Fibroblast of lung (primary cell): ENCODE measurements at regions not wholly inside any gene's neighbourhood (a gene's known extent, or its start where the extent isn't known, plus 50 kb on each side); places are given as distances from the start of the nearest gene placed in this dataset.

ENCODE experiments used
- DNase-seq, 2 donors: peaks; one replicate each; pipeline versions ENCODE4 v3.0.0 to v3.0.0-alpha.2; 2010; ENCODE audit warnings: low read depth in 2 of 2
- H2AFZ ChIP-seq: 2 replicates; pipeline ENCODE4 v1.5.1; 2012; ENCODE audit warnings: low read length, control low read depth, inconsistent platforms
- H3K27ac ChIP-seq: 2 replicates; pipeline ENCODE4 v1.5.1; 2011; ENCODE audit warnings: low read length, control low read depth; ENCODE audit not compliant: insufficient read depth
- H3K27me3 ChIP-seq: 2 replicates; pipeline ENCODE4 v1.5.1; 2011; ENCODE audit warnings: mild to moderate bottlenecking, low read length; ENCODE audit not compliant: control insufficient read depth, insufficient read depth
- H3K36me3 ChIP-seq: 2 replicates; pipeline ENCODE4 v1.5.1; 2011; ENCODE audit warnings: low read length; ENCODE audit not compliant: control insufficient read depth, insufficient read depth
- H3K4me1 ChIP-seq: 2 replicates; pipeline ENCODE4 v1.5.1; 2011; ENCODE audit warnings: low read length; ENCODE audit not compliant: control insufficient read depth, insufficient read depth; ENCODE audit errors: extremely low read depth
- H3K4me2 ChIP-seq: 2 replicates; pipeline ENCODE4 v1.5.1; 2011; ENCODE audit warnings: low read length, control low read depth; ENCODE audit not compliant: insufficient read depth; ENCODE audit errors: extremely low read depth
- H3K4me3 ChIP-seq, 4 experiments: fragments of 200-600 bp in 1 of 4; sonication (generic) in 1 of 4; replicated peaks in 1 of 4; 2 replicates each; pipeline ENCODE4 v1.5.1; 2011 to 2016; ENCODE audit warnings: low read length in 4 of 4, low read depth in 3 of 4, mild to moderate bottlenecking in 3 of 4, control low read depth in 2 of 4, inconsistent platforms in 1 of 4, mixed read lengths in 1 of 4; ENCODE audit not compliant: insufficient read depth in 1 of 4; ENCODE audit errors: control extremely low read depth in 1 of 4
- H3K79me2 ChIP-seq: 2 replicates; pipeline ENCODE4 v1.5.1; 2012; ENCODE audit warnings: mild to moderate bottlenecking, low read length, inconsistent platforms; ENCODE audit not compliant: control insufficient read depth, insufficient read depth
- H3K9ac ChIP-seq: 2 replicates; pipeline ENCODE4 v1.5.1; 2011; ENCODE audit warnings: mild to moderate bottlenecking, low read length, control low read depth; ENCODE audit not compliant: insufficient read depth
- H3K9me3 ChIP-seq: 2 replicates; pipeline ENCODE4 v1.5.1; 2012; ENCODE audit warnings: low read depth, low read length; ENCODE audit not compliant: control insufficient read depth, insufficient read depth
- H4K20me1 ChIP-seq: 2 replicates; pipeline ENCODE4 v1.5.1; 2011; ENCODE audit warnings: low read length; ENCODE audit not compliant: control insufficient read depth, insufficient read depth; ENCODE audit errors: extremely low read depth
- EZH2 ChIP-seq: IDR thresholded peaks from 2 replicates; pipeline ENCODE4 v1.5.1; 2012; ENCODE audit warnings: low read length, control low read depth, mild to moderate bottlenecking; ENCODE audit errors: missing control alignments
- TF ChIP-seq, protein P1 (sequence below), 2 donors: IDR thresholded peaks in 1 of 2; conservative IDR thresholded peaks in 1 of 2; 1 replicate in 1 of 2; 2 replicates in 1 of 2; pipeline ENCODE4 v1.5.1; 2011 to 2012; ENCODE audit warnings: low read length in 2 of 2, control low read depth in 1 of 2, inconsistent platforms in 1 of 2, low read depth in 1 of 2, mild to moderate bottlenecking in 1 of 2

DNA sequence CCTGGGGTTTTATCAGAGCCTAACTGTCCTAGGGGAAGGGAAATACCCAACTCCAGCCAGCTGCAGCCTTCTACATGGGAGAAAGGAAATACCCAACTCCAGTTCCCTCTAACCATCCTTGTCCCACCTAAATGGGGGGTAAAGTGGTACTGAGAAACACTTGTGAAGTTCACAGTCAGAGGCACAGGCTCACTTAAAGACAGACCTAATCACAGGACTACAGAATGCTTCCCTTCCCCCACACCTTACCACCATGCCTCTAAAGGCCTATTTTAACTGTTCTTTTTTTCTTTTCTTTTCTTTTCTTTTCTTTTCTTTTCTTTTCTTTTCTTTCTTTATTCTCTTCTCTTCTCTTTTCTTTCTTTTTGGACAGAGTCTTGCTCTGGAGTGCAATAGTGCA lies 324.6 kb downstream of the SPATA17 start:
- no peak for DNase-seq
- Histone ChIP-seq H4K20me1 (no peaks in the 10 kb centered on the region), H3K27me3 (no peaks in the 10 kb centered on the region), H3K4me3 (no peak overlapping the region), H3K9ac (no peak overlapping the region), H3K36me3 (no peaks in the 10 kb centered on the region), H2AFZ (no peak overlapping the region), H3K4me2 (no peak overlapping the region), H3K79me2 (no peaks in the 10 kb centered on the region), H3K4me1 (no peaks in the 10 kb centered on the region), H3K27ac (no peak overlapping the region), H3K9me3 (no peaks in the 10 kb centered on the region)
- TF ChIP-seq EZH2, result no peak
- TF ChIP-seq, protein P1, sequence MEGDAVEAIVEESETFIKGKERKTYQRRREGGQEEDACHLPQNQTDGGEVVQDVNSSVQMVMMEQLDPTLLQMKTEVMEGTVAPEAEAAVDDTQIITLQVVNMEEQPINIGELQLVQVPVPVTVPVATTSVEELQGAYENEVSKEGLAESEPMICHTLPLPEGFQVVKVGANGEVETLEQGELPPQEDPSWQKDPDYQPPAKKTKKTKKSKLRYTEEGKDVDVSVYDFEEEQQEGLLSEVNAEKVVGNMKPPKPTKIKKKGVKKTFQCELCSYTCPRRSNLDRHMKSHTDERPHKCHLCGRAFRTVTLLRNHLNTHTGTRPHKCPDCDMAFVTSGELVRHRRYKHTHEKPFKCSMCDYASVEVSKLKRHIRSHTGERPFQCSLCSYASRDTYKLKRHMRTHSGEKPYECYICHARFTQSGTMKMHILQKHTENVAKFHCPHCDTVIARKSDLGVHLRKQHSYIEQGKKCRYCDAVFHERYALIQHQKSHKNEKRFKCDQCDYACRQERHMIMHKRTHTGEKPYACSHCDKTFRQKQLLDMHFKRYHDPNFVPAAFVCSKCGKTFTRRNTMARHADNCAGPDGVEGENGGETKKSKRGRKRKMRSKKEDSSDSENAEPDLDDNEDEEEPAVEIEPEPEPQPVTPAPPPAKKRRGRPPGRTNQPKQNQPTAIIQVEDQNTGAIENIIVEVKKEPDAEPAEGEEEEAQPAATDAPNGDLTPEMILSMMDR (conservative IDR thresholded peaks at IDR 0.05 in 1 of 2, IDR thresholded peaks at IDR 0.05 in 1 of 2; ENCODE audit: low read depth in 1 of 2, low read length in 2 of 2), result no peak

DNA sequence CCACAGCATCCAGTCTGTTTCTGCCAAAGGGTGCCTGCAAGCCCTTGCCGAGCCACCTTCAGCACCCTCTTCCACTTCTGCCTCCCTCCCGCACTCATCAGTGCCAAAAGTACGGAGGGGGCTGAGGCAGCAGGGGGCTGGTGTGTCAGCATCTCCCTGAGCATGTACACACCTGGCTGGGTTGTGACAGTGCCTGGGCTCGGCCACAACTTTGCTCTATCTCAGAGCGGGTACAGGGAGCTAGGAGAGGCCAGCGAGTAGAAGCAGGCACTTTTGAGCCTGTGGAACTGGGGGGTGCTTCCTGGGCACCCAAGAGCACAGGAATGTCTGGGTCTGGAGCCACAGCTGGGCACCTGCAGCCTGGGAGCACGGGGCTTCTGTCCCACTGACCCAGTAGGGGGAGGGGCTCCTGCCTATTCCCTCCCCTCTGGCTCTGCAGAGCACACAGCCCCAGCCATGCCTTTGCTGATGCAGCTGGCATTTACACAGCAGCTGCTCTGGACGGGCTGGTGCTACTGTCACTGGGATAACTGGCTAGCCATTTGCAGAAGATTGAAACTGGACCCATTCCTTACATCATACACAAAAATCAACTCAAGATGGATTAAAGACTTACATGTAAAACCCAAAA lies 319.8 kb upstream of the RRP15 start:
- Histone ChIP-seq H3K9ac (no peak overlapping the region), H3K27ac (no peak overlapping the region), H3K4me1 (no peaks in the 10 kb centered on the region), H2AFZ (no peak overlapping the region), H3K9me3 (no peaks in the 10 kb centered on the region), H3K4me2 (no peak overlapping the region), H4K20me1 (no peaks in the 10 kb centered on the region), H3K36me3 (no peaks in the 10 kb centered on the region), H3K79me2 (no peaks in the 10 kb centered on the region), H3K4me3 (no peak overlapping the region), H3K27me3 (no peaks in the 10 kb centered on the region)
- DNase-seq, result no peak
- TF ChIP-seq EZH2, result no peak
- TF ChIP-seq, protein P1 (conservative IDR thresholded peaks at IDR 0.05 in 1 of 2, IDR thresholded peaks at IDR 0.05 in 1 of 2; ENCODE audit: low read depth in 1 of 2, low read length in 2 of 2), result no peak

DNA sequence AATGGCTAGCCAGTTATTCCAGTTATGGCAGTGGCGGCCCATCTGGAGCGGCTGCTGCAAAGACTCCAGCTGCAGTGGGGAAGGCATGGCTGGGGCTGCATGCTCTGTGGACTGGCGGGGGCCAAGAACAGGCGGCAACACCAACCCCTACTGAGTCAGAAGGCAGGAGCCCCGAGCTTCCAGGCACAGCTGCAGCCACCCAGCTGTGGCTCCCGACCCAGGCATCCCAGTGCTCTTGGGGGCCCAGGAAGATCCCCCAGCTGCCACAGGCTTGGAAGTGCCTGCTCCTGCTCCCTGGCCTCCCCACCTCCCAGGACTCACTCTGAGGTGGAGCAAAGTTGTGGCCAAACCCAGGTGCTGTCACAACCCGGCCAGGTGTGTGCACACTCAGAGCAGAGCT lies 317.0 kb upstream of the RRP15 start:
- Histone ChIP-seq H3K9me3 (no peaks in the 10 kb centered on the region), H3K4me3 (no peak overlapping the region), H3K4me1 (no peaks in the 10 kb centered on the region), H2AFZ (no peak overlapping the region), H3K79me2 (no peaks in the 10 kb centered on the region), H4K20me1 (no peaks in the 10 kb centered on the region), H3K9ac (no peak overlapping the region), H3K27ac (no peak overlapping the region), H3K27me3 (no peaks in the 10 kb centered on the region), H3K4me2 (no peak overlapping the region), H3K36me3 (no peaks in the 10 kb centered on the region)
- TF ChIP-seq, protein P1 (conservative IDR thresholded peaks at IDR 0.05 in 1 of 2, IDR thresholded peaks at IDR 0.05 in 1 of 2; ENCODE audit: low read depth in 1 of 2, low read length in 2 of 2), result no peak
- no peak for TF ChIP-seq EZH2
- no peak for DNase-seq
